ENCODE measurements at regions not wholly inside any gene's neighbourhood (a gene's known extent, or its start where the extent isn't known, plus 50 kb on each side); places are given as distances from the start of the nearest gene placed in this dataset.

GRCh38 chr18:55123361-55123760, 164.1 kb upstream of the CCDC68 start:
- TF ChIP-seq CTCF (IDR thresholded peaks at IDR 0.05; ENCODE audit: poor library complexity, severe bottlenecking) (no peak), RAD21 (conservative IDR thresholded peaks at IDR 0.05) (no peak)
